ENCODE measurements at regions not wholly inside any gene's neighbourhood (a gene's known extent, or its start where the extent isn't known, plus 50 kb on each side); places are given as distances from the start of the nearest gene placed in this dataset.
"Not testable (repeated sequence)": the region's sequence is repeated elsewhere in the genome, so short reads cannot be mapped to it uniquely, and the experiment has no call there.

DNA sequence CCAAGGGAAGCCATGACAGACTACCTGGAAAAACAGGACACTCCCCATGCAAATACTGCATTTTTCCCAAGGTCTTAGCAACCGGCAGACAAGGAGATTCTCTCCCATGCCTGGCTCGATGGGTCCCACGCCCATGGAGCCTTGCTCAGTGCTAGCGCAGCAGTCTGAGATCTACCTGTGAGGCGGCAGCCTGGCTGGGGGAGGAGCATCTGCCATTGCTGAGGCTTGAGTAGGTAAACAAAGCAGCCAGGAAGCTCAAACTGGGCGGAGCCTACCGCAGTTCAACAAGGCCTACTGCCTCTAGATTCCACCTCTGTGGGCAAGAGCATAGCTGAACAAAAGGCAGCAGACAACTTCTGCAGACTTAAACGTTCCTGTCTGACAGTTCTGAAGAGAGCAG, 1417.2 kb downstream of the FSTL5 start:
- not testable (repeated sequence) for DNase-seq

DNA sequence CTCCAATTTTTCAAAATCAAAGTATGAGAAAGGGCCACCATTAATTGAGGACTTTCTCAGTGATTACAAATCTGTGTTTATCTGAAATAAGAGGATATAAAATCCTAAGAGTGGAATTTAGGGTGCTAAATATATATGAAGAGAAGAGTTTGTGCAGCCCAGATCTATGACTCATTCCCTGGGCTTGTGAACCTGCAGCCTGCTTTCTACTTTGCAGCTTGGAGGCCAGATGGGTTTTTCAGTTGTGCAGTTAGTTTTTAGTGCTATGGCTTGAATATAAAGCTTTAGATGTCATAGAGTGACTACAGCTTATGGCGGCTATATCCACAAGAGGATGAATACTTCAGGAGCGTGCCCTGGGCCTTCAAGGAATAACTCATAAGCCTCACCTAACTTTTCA, 1391.1 kb downstream of the FSTL5 start:
- no peak for DNase-seq

DNA sequence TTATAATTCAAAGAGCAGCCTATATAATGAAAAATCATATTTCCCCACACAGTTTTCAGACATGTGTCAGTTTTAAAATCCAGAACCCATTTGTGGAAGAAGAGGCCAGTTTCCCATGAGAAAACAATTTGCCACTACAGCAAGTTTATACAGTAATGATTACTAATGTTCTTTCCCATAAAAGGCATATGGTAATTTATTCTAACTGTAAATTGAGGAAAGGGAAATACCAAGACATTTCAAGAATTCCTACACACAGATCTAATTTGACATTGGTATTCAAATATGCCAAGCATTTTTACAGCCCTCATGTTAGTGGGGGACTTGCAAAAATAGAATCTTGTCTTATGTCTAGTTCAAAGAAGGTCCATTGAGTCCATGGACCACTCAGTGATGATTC, 1368.6 kb downstream of the FSTL5 start:
- DNase-seq = no peak

DNA sequence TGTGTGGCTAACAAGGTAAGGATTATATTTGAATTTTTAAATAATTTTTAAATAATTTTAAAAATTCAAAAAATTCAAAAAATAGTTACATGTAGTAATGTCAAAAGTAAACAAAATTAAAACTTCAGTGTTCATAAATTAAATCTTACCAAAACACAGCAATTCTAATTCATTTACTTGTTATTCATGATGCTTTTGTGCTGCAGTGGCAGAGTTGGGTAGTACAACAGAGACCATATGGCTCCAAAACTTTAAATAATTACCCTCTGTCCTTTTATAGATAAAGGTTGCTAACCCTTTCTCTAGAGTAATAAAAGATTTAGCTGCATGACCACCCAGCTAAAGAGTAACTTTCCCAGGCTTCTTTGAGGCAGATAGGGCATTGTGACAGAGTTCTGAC, 1355.6 kb downstream of the FSTL5 start:
- no peak for DNase-seq

DNA sequence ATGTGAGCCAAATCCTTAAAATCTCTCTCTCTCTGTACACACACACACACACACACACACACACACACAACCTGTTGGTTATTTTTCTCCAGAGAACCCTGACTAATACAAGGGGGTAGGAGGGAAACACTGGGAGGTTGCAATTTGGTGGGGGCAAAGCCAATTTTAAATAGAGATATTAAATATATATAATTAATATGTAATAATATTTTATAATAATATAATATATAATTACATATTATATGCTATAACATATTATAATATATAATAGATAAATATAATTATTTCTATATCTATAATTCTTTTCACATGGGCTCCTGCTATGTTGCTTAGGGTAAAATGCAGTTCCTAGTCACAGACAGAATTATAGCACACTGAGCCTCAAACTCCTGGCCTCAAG, 1354.2 kb downstream of the FSTL5 start:
- no peak for DNase-seq

DNA sequence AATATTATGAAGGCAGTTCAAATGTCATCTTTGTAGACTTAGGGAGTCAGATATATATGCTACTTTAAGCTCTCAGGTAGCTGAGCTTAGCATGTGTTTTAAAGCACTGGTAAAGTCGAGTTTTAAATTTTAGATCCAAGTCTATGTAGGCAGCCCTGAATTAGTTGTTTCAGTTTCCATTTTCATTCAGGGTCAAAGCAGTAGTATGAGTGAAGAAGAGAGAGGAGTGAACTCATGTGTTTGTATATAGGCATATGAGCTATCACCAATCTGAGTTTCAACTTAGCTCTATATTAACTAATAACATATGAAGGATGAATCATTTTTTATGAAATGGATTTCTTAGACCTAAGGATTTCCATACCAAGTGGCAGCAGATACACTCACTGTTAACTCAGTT, 1353.4 kb downstream of the FSTL5 start:
- DNase-seq = no peak

DNA sequence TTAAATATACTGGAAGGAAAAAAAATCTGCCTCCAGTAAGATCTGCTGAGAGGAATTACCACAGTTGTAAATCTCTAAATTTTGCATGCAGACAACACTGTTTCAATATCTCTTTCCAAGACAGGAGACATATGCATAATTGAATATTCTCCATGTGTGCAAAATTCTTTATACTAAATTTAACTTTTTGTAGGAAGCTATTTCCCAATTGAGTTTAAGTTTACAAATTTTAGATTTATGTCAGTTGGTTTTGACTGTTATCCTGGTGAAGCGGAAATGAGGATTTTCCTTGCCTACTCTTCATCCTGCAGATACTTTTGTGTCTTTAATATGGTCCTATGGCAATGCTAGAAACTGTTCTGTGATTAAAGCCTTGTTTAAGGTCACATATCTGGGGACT, 1352.9 kb downstream of the FSTL5 start:
- no peak for DNase-seq

DNA sequence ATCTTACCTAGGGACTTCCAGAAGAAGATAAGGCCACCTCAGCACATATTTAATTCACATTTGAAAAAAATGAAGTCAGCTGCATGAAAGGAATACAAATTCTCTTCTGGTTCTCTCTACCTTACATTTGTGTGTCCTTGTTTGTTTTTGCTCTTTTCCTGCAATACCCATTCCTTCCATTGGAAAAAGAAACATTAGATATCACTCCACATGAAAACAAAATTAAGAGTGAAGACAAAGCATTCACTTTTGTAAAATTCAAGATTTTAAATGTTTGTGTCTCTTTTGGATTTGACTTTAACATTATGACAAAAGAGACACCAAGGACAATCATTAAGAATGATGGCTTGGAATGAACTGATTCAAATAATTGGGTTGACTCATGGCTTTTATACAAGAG, 1351.8 kb downstream of the FSTL5 start:
- DNase-seq = no peak

DNA sequence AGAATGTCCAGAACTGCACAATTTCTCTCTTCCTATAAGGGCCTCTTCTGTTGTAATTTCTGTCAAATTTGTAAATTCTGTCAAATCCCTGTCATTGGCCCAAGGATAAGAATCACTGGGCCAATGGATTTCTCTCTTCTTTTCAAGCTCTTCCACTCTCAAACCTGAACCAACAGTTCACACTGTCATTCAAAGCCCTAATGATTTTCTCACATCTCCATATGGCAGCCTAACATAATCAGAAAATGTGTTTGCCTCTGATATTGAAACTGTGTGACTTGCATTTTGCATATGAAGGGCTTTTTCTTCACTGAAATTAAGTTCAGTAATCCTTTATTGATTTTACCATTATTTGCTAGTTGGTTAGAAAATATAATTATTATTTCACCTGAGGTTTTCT, 1349.1 kb downstream of the FSTL5 start:
- no peak for DNase-seq

DNA sequence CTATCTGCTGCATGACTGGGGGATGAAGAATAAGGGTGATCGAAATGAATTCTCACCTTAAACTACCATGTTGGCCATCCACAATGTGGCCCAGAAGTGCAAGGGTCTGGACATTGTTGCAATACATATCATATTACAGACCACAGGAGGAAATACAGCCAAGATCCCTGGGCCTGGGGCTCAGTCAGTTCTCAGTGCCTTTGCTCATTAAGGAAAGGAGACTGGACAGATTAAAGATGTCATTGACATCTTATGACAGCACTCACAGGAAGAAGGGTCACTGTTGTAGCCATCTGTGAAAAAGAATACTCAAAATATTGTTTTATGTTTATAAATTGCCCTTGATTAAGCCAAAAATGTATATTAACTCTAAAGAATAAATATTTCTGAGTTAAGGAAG, 1345.2 kb downstream of the FSTL5 start:
- no peak for DNase-seq

DNA sequence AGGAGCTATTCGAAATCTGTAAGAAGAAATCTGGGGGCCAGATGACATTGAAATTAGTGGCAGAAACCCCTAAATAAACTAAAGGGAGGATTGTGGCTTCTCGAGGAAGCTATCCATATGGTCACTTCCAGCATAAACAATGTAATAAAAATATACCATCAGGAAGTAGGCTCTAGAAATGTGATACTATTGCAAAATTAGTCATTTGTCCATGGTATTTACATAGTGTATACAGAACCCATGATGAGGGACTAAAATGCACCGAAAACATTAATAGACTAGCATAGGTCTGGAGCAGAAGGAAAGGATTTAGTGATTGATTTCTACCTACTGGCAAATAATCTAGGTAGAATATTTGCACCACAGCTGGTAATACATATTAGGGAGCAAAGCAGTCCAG, 1344.0 kb downstream of the FSTL5 start:
- no peak for DNase-seq

DNA sequence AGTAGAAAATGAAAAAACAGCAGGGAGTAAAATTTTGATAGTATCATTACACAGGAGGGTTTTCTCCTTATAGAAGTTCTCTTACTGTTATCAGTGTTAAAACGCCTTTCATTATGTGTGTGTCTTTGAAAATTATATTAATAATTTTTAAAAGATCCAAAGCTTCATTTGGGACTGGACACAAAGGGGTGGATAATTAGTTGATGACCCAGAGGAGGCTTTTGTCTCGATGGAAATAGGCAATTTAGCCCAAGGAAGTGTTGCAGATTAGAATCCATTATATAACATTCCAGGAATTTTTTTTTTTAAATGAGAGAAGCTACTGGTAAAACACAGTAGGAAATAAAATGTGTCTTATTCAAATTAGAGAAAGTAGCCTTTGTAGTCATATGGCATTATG, 1339.3 kb downstream of the FSTL5 start:
- DNase-seq = no peak

DNA sequence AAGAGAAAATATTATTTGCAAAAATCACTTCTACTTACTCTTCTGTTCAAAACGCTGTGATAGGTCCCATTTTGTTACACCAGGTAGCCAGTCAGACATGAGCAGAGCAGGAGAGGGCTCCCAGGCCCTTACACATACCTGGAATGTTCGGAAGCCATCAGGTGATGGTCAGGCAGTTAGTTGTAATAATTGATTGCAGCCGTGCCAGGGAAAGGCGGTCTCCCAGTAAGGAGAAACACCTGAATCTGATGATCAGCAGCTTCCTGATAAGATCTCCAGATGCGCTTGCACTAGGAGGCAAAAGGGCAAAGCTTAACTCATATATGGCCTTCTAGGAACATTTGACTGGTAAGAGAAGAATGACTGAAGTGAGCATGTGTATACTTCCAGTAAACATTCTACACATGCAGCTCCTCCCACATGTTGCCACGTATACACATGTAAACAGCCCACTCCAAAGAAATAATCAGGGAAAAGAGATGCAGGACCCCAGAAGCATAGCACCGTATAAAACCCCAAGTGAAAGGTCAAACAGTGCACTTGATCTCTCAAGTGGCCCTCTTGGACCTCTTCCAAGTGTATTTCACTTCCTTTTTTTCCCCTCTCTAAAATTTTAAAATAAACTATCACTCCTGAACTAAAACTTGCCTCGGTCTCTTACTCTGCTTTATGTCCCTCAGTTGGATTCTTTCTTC, 1338.0 kb downstream of the FSTL5 start:
- no peak for DNase-seq

DNA sequence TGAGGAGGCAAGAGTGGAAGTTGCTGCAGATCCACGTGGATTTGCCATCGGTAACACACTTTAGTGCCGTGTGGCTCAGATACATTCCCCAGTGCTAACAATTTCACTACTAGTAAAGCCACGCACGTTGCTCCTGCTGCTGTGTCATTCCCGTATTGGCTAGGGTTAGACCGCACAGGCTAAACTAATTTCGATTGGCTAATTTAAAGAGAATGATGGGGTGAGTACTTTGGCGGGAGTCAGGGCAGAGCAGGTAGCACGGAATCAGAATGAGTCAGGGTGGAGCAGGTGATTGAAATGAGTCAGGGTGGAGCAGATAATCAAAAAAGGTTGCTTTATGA, 1337.5 kb downstream of the FSTL5 start:
- DNase-seq = no peak

DNA sequence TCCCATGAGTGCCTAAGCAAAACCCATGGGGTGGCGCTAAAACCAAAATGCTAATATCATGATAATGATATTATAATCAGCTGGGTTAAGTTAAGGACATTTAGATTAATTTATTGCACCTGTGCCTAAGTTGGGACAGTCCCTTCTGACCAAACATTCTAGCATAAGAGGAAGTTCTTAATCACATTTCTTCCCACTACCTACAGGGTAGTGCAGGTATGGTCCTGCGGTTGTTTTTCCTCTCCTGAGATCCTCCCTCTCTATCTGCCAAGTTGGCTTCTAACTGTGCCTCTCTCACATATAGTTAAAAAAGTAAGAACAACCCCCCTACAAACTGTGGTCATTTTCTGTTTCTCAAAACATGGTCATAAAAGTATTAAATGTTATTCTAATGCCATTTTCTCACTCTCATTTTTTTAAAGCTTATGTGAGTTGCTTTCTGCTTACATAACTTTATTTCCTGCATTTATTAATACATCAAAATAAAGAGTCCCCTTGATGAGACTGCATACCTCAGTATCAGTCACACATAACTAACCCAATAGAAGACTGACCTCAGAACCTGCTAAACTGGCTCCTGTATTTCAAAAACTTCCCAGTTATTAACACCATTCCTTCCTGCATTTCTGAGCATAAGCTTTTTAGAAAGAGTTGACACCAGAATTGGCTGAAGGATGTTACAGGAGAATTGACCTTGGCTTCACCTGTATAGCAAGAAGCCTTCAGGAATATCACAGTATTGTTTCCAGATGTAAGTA, 1332.5 kb downstream of the FSTL5 start:
- no peak for DNase-seq

DNA sequence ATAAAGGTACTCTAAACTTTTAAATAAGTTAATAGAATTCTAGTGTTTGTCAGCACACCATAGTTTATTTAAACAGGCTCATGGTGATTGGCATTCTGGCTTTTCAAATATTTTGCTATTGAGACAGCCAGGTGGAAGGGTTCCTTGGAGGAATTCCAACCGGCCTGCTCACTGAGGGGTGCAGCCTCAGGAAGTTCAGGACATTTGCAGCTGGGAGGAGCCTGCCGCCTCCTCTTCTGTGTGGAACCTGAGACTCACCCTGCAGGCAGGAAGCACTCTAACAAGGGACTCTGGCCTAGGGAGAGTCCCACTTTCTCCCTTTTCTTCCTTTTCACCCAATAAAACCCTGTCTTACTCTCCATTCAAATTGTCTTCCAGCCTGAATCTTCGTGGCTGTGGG, 1328.0 kb downstream of the FSTL5 start:
- DNase-seq = no peak

DNA sequence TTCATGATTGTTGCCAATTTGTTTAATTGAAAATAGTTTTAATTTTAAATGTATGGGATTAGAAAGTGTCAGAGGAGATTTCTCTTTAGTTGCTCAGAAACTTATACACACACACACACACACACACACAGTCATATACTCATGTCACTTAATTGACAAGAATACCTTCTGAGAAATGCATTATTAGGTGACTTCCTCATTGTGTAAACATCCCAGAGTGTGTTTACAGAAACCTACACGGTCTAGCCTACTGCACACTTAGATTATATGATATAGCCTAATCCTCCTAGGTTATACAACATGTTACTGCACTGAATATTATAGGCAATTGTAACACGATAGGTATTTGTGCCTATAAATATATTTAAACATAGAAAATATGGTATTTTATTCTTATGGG, 1327.4 kb downstream of the FSTL5 start:
- no peak for DNase-seq

DNA sequence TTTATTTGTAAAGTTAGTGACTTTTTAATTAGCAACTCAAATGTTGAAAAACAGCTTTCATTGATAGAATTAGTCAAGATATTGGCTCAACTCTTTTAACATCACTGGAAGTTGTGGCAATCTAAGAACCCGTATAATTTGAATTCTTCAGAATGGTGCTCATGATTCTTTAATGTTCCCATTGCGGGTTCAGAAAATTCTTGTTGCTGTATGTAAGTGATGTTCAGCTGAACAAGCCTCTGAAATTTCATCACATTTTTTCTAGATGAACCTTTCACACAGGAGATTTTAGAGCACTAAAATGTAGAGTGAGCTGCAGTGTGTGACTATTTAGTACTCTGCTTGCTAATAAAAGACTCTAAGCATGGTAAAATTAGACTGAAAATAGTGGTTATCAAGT, 1317.7 kb downstream of the FSTL5 start:
- no peak for DNase-seq

DNA sequence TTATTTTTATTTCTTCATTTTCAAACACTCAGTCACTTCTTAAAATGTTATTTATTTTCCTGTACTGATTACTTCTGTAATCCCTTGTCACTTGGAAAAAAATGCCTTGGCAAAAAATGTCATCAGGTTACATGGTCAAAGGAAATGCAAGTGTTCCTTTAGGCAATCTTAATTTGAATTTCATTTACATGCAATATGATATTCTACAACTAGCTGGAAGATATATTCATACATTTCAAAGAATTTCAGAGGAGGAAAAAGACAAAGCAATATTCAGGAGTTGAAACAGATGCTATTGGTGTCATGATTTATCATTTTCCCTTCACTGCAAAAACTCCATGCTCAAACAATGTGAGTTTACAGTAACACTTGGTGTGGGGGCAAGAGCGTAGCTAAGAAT, 1316.6 kb downstream of the FSTL5 start:
- no peak for DNase-seq

DNA sequence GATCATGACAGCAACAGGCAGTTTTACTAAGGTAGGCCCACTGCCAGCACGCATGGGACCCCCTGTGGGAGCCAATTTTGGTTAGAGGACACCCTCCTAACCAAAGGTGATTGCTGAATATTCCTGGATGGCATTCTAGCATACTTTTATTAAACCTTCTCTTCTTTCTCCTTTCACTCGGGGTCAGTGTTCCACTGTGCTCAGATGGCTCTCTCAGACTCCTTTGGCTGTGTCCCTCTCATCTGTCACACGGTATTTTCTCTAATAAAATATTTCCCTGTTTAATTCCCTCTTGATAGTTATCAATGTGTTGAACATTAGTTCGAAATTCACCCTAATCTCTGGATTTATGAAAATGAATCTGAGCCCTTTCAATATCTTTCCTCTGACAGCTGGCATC, 1315.3 kb downstream of the FSTL5 start:
- DNase-seq = no peak

DNA sequence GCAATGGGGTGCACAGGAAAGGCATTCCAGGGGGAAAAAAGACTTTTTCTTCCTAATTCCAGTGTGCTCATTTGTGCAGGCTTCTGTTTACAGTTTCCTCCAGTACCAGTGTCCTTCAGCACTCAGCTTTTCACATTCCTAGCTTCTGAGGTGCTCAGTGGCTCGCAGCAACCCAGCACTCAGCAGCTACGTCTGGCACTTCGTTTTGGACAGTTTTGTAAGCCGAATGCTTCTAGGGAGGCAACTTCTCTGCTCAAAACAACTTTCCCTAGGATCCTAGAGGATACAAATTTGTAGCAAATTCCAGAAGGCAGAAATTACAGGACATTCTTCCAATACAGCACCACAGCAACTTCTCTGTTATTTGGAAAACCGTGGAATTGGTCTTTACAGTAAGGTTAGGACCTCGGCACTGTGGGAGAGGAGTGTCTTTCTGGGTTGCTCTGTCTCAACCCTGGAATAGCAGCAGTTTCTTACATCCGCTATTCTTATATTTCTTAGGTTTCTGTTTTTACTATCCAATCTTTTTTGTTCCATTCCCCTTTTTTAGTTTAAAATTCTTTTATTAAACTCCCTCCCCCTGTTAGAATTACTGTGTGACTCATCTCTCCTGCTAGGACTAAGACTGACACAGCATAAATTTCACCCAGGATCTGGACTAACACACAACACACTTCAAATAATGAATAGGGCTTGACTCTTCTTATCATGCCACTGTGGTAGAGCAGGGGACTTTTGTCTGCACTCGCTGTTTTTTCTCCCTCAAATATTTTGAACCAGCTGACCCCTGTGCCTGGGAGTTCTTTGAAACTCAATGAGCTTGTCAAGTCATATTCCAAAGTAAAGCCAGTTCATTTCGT, 1314.7 kb downstream of the FSTL5 start:
- DNase-seq = no peak

DNA sequence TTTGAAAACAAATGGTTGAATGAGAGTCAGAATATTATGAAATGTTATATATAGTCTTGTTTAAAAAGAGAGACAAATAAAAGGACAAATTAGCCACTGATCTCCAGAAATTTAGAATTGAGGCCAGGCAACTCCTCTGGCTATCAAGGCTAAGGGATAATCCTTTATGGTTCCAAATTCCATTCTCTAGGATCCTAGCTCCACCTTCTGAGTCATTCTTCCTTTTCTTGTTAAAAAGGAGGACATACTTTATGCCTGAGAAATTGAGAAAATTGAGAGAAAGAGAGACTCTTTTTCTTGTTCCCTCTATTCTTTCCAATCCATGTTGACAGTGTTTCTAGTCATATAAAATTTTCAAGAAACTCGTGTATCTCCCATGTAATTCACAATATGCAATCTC, 1299.5 kb downstream of the FSTL5 start:
- DNase-seq = no peak

DNA sequence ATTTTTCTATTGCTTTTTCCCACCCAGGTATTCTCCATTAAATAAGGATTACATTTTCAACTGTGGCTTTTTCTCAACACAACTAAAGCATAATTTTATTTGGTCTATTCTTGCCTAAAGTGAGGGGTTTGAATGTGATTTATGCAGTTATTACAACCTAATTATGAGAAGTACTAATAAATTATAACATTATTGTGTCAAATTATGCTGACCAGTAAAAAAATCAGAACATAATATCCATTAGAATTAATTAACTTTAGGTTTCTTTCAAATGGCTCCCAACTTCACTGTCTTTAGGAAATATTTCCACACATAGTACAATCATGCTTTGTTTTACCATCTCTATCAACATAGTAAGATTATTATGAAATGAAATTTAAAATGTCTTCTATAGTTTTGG, 1293.9 kb downstream of the FSTL5 start:
- DNase-seq = no peak

DNA sequence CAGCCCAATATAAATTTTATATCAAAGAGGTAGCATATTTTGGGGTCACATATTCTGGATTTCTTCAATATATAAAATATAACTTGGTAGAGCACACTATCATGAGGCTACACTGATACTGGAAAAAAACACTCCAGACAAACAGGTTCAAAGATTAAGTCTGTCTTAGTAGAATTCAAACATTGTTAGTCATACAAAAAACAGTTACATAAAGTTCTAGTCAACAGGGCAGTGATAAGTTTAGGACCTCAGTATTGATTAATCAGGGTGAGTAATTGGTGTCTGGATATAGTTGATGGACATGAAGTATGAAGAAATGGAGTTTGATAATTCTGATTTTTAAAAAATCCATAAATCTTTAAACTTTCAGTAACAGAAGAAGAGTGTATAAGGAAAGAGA, 1291.3 kb downstream of the FSTL5 start:
- no peak for DNase-seq
